HG03159 (cell line): ENCODE measurements at regions not wholly inside any gene's neighbourhood (a gene's known extent, or its start where the extent isn't known, plus 50 kb on each side); places are given as distances from the start of the nearest gene placed in this dataset.
"Not testable (repeated sequence)": the region's sequence is repeated elsewhere in the genome, so short reads cannot be mapped to it uniquely, and the experiment has no call there.

ENCODE experiments used
- ATAC-seq: cut with Tn5 transposase; IDR thresholded peaks from one replicate; pipeline ENCODE4 v1.9.1; 2021; ENCODE audit warnings: mild to moderate bottlenecking, moderate library complexity; ENCODE audit not compliant: unreplicated experiment

- no peak for ATAC-seq
Measured at GRCh38 chr2:125582516-125582915, 1073.4 kb upstream of the GYPC start.

- ATAC-seq = no peak
Measured at GRCh38 chr2:125584732-125585131, 1071.2 kb upstream of the GYPC start.

- no peak for ATAC-seq
Measured at GRCh38 chr2:125588780-125589179, 1067.2 kb upstream of the GYPC start.

- ATAC-seq = no peak
Measured at GRCh38 chr2:125591954-125592353, 1064.0 kb upstream of the GYPC start.

- ATAC-seq = no peak
Measured at GRCh38 chr2:125593036-125593435, 1062.9 kb upstream of the GYPC start.

GRCh38 chr2:125596612-125597011 lies 1059.3 kb upstream of the GYPC start:
- no peak for ATAC-seq

GRCh38 chr2:125615438-125615837 lies 1040.5 kb upstream of the GYPC start:
- no peak for ATAC-seq

- no peak for ATAC-seq
Measured at GRCh38 chr2:125630377-125630776, 1025.6 kb upstream of the GYPC start.

- no peak for ATAC-seq
Measured at GRCh38 chr2:125634662-125635061, 1021.3 kb upstream of the GYPC start.

- no peak for ATAC-seq
Measured at GRCh38 chr2:125638345-125638744, 1017.6 kb upstream of the GYPC start.

GRCh38 chr2:125642032-125642431 lies 1013.9 kb upstream of the GYPC start:
- ATAC-seq = no peak

- ATAC-seq = no peak
Measured at GRCh38 chr2:125643128-125643527, 1012.8 kb upstream of the GYPC start.

- ATAC-seq = no peak
Measured at GRCh38 chr2:125643585-125643984, 1012.4 kb upstream of the GYPC start.

GRCh38 chr2:125644257-125644656 lies 1011.7 kb upstream of the GYPC start:
- ATAC-seq = no peak

- ATAC-seq = no peak
Measured at GRCh38 chr2:125652280-125652679, 1003.7 kb upstream of the GYPC start.

- ATAC-seq = no peak
Measured at GRCh38 chr2:125654226-125654625, 1001.7 kb upstream of the GYPC start.

GRCh38 chr2:125656190-125656589 lies 999.8 kb upstream of the GYPC start:
- no peak for ATAC-seq

GRCh38 chr2:125658583-125658982 lies 997.4 kb upstream of the GYPC start:
- no peak for ATAC-seq

- not testable (repeated sequence) for ATAC-seq
Measured at GRCh38 chr2:125660369-125660768, 995.6 kb upstream of the GYPC start.

GRCh38 chr2:125667630-125668029 lies 988.3 kb upstream of the GYPC start:
- ATAC-seq = no peak

GRCh38 chr2:125679903-125680302 lies 976.1 kb upstream of the GYPC start:
- ATAC-seq = no peak

GRCh38 chr2:125680809-125681208 lies 975.1 kb upstream of the GYPC start:
- ATAC-seq = no peak

GRCh38 chr2:125681576-125681975 lies 974.4 kb upstream of the GYPC start:
- ATAC-seq = no peak
